ENCODE measurements at regions not wholly inside any gene's neighbourhood (a gene's known extent, or its start where the extent isn't known, plus 50 kb on each side); places are given as distances from the start of the nearest gene placed in this dataset.

DNA sequence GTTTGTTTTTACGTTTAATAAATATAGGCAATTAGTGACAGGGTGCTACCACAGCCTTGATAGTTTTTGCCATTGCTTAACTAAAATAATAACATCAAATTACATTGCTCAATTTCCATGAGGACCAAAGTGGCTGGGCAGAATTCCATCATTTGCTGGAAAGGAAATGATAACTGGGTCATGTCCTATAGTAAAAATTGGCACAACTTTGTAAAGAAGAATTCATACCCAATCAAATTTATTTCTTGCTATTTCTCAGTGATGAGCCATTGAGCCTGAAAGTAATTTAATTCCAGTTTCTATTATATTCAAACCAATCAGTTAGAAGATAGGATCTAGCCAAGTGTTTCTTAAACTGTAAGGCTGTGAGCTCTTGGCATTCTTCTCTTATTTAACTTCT, 102.2 kb upstream of the CTTNBP2 start:
- no peak for TF ChIP-seq EP300 (conservative IDR thresholded peaks at IDR 0.05; ENCODE audit: poor library complexity, severe bottlenecking)
- TF ChIP-seq, protein P1, sequence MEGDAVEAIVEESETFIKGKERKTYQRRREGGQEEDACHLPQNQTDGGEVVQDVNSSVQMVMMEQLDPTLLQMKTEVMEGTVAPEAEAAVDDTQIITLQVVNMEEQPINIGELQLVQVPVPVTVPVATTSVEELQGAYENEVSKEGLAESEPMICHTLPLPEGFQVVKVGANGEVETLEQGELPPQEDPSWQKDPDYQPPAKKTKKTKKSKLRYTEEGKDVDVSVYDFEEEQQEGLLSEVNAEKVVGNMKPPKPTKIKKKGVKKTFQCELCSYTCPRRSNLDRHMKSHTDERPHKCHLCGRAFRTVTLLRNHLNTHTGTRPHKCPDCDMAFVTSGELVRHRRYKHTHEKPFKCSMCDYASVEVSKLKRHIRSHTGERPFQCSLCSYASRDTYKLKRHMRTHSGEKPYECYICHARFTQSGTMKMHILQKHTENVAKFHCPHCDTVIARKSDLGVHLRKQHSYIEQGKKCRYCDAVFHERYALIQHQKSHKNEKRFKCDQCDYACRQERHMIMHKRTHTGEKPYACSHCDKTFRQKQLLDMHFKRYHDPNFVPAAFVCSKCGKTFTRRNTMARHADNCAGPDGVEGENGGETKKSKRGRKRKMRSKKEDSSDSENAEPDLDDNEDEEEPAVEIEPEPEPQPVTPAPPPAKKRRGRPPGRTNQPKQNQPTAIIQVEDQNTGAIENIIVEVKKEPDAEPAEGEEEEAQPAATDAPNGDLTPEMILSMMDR (IDR thresholded peaks at IDR 0.05; ENCODE audit: poor library complexity, severe bottlenecking), result no peak
- TF ChIP-seq EZH2 (IDR thresholded peaks at IDR 0.05; ENCODE audit: borderline replicate concordance, insufficient read depth, low read length, poor library complexity, severe bottlenecking), result no peak
- TF ChIP-seq RAD21 (conservative IDR thresholded peaks at IDR 0.05), result no peak
- TF ChIP-seq TAF1 (IDR thresholded peaks at IDR 0.05; ENCODE audit: low read depth), result no peak

Measured in neural cell (in vitro differentiated cells).